ENCODE measurements at regions not wholly inside any gene's neighbourhood (a gene's known extent, or its start where the extent isn't known, plus 50 kb on each side); places are given as distances from the start of the nearest gene placed in this dataset.

- DNase-seq, result no peak
These were observed 227.4 kb downstream of the SLC7A11 start for GRCh38 chr4:138014590-138015288.

DNA sequence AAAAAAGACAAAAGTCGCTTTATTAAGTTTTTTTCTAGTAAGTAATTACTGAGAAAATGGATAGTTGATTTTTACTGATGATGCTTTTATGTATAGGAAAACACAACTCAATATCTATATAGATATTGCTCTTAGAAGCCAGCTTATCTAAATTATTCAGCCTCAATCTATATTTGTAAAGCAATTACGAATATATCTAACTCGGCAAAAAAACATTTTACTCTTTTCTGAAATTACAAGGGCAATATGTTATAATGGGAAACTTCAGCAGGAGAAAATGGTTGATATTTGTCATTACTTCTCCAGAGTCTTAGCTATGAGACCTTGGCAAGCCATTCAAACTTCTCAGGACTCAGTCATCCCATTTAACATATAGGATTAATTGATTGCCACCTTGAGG, 228.5 kb downstream of the SLC7A11 start:
- no peak for DNase-seq

DNA sequence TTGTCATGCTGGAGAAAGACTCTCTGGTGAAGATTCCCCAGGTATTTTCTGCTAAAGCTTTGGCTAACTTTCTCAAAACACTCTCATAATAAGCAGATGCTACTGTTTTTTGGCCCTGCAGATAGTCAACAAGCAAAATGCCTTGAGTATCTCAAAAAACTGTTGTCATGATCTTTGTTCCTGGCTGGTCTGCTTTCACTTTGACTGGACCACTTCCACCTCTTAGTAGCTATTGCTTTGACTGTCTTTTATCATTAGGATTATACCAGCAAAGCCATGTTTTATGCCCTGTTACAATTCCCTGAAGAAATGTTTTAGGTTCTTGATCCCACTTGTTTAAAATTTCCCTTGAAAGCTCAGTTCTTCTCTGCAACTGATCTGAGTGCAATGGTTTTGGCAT, 231.5 kb downstream of the SLC7A11 start:
- DNase-seq, result no peak

DNA sequence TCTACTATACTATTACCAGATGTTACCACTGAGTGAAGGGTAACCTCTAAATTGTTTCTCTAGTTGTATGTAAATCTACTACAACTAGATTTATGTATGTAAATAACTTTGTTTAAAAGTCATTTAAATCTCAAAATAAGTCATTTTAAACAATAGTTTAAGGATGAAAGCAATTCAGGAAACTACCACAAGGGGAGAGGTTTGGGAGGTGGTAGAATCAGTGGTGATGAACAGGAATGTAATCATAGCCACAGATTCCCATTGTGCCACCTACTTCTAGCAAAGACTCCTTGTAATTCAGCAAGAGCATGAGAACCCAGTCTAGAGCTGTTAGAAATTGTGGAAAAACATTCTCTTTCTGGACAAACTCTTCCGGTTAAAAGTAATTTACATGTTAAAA, 234.6 kb downstream of the SLC7A11 start:
- no peak for DNase-seq

GRCh38 chr4:138005486-138005885, 236.7 kb downstream of the SLC7A11 start:
- DNase-seq, result no peak

- DNase-seq, result no peak
These were observed 238.9 kb downstream of the SLC7A11 start for GRCh38 chr4:138003248-138003647.

DNA sequence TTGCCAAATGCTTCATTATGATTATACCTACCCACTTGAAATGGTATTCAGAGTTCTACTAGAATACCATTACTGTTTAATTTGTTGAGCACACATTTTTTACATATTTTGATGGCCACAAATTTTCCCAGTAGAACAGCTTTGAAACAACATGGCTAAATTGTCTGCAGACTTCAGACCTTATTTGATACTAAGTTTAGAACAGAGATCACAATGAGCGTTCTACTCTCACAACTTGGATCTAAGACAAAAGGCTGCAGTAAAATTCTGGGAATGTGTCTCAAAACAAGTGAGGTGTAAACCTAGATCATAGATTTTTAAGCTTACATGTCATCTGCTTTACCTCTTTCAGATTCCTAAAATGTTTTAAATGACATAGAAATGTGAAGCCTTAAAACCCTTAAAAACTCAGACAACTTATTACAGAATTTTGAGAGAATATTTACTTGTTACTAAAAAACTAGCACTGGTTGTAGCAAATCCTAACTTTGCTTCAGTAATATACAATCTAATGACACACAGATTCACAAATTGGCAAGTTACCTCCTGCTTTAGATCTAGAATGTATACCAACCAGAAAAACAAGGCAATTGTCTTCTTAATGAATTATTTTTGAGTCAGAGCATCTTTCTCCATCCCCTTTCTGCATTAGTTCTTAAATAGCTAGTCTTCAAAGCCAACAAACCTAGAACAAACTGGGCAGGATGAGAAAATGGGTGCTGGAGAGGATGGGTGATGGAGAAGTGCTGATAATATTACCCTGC, 243.3 kb downstream of the SLC7A11 start:
- no peak for DNase-seq

DNA sequence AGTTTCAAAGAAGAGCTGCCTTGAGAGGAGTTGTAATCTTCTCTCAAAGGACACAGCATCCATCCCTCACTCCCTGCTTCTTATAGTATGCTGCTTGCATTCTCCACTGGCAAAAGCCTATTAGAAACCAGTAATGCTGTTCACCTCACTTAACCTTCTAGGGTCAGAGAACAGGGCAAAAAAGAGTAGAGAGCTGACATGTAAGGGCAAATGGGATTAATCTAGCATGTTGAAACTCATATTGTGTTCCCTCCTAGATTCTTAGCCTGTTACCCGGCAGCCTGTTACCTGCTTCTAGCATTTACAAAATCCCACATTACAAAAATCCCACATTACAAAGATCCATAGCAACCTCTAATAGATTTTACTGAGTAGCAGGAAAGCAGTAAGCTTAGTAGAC, 244.7 kb downstream of the SLC7A11 start:
- DNase-seq, result no peak

DNA sequence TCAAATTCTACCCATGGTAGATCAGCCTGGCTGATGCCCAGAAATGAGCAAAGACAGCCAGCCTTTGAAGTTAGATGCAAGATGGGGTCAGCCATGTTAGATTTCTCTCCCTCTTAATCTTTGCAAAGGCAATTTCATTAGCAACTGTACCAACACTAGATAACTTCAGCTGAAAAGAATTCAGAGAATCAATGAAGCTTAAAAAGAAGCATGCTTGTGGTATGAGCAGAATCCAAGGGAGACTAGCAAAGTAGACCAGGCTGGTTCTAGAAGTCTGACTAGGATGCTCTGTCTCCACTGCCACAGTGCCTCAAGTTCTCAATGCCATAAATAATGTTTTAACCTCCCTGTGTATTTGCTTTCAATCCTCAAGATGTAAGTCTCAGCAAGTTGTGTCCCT, 247.3 kb downstream of the SLC7A11 start:
- no peak for DNase-seq

GRCh38 chr4:137993232-137993631, 248.9 kb downstream of the SLC7A11 start:
- no peak for DNase-seq

DNA sequence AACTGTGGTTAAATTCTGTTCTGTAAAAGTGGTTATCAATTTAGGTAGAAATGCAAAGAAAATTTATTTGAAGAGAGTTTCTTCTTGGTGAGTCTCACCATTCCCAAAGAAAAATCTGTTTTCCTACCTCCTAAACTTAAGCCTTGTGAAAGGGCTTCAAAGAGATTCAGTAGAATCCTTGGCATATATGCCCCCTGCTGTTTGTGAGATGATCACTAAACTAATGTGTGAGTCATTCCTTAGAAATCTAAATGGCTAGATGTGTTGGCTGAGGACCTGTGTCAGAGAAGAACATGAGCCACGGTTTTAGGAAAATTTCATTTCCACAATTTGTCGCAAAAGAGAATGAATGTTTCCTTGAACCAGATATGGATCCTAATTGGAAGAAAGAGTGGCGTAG, 260.9 kb downstream of the SLC7A11 start:
- DNase-seq, result no peak

- DNase-seq, result no peak
These were observed 261.5 kb downstream of the SLC7A11 start for GRCh38 chr4:137980641-137981040.

GRCh38 chr4:137979938-137980337, 262.2 kb downstream of the SLC7A11 start:
- no peak for DNase-seq

DNA sequence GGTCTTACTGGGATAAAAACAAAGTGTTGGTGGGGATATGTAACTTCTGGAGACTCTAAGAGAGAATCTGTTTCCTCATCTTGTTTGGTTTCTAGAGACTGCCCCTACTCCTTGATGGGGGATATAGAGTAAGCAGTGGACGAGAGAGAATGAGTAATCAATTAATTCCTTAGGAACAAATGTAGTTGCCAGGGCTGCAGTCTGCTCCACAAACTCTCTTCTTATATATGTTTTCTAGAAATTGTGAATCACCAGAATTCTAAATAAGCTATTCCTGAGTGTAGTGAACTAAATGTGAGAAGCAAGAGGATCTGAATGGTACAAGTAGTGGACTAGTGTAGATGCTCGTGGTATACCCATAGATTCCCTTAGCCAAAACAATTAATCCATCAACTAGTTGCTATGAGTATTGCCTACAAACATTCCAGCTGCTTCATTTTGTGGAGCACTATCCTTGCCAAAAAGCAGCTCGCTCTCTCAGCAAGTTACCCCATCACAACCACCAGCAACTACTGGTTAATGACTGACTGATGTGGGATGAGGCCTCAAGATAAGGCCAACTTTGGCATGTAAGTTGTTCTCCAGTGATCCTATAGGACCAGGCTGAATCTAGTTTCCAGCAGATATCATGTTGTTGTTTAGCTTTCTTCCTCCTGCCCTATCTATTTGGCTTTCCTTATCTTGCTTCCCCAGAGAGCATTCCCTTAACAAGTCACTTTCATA, 273.0 kb downstream of the SLC7A11 start:
- DNase-seq, result no peak

- DNase-seq, result no peak
These were observed 274.5 kb downstream of the SLC7A11 start for GRCh38 chr4:137967480-137968190.

DNA sequence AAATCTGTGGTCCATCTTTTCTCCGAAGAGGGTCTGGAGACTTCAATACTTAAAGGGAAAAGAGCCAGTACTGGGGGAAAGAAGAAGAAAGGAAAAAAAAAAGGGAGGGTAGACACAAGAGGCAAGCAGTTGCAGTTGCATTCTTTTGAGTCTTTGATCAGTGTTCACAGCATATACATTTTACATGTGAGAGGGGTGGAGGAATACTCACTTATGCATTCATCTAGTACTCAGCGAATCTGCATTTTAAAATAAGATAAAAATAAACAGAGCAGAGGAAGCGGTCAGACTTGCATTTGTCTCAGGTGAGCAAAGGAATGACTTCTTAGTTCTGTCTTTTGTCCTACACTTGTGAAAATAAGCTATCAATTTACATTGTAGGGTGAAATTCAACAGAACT, 275.6 kb downstream of the SLC7A11 start:
- DNase-seq, result no peak

GRCh38 chr4:137961051-137961438, 281.1 kb downstream of the SLC7A11 start:
- DNase-seq, result no peak

GRCh38 chr4:137960371-137961050, 281.6 kb downstream of the SLC7A11 start:
- DNase-seq, result no peak

DNA sequence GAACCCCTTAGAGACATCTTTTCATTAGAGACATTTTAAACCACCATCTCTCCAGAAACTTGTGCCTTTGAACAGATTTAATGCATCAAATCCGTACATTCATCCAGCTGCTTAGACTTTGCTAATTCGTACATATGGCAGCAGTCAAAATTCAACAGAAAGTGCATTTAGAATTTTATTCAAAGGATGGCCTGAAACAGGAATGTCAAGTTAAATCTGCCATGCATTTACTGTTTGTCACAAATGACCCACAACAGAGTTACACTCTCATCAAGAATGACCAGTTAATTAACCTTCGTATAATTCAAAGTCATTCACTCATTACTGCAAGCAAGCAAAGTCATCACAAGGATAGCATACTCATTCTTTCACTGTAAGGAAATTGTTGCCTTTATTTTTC, 284.3 kb downstream of the SLC7A11 start:
- no peak for DNase-seq

DNA sequence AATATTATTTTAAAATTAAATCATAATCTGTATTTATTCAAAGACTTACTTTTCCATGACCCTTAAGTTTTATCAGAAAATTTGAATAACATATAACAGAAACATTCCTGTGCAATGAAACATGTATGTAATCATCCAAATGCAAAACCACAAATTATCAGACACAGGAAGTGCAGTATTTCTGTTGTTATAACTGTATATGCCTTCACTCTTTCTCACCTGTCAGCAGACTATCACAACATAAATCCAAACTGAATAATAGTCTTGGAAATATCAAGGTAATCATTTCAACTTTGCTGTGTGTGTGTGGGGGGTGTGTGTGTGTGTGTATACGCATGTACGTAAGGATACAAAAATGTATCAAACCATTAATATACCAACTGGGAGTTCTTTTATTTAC, 285.9 kb downstream of the SLC7A11 start:
- no peak for DNase-seq

- no peak for DNase-seq
These were observed 286.6 kb downstream of the SLC7A11 start for GRCh38 chr4:137955595-137955994.

GRCh38 chr4:137952116-137952515, 290.0 kb downstream of the SLC7A11 start:
- no peak for DNase-seq

- no peak for DNase-seq
These were observed 291.9 kb downstream of the SLC7A11 start for GRCh38 chr4:137950286-137950685.

Measured in midbrain (tissue), 1 donor.